ENCODE measurements at regions not wholly inside any gene's neighbourhood (a gene's known extent, or its start where the extent isn't known, plus 50 kb on each side); places are given as distances from the start of the nearest gene placed in this dataset.

- H3K9me3 ChIP-seq (ENCODE audit: control insufficient read depth in 4 of 4, low read length in 3 of 4) = no peaks in the 10 kb centered on the region
- no peak overlapping the region for H3K9ac ChIP-seq (ENCODE audit: low read depth in 1 of 2, low read length in 2 of 2)
- H3K4me3 ChIP-seq (ENCODE audit: low read depth in 1 of 3, low read length in 3 of 3) = no peak overlapping the region
- H3K4me1 ChIP-seq (ENCODE audit: control insufficient read depth in 4 of 4, insufficient read depth in 4 of 4, low read length in 3 of 4) = no peaks in the 10 kb centered on the region
- whole genome bisulfite sequencing = 48% methylated on average over 5 of the region's 5 CpGs
- no peaks in the 10 kb centered on the region for H3K27me3 ChIP-seq (ENCODE audit: control insufficient read depth in 4 of 4, insufficient read depth in 4 of 4, low read length in 3 of 4)
- H3K36me3 ChIP-seq (ENCODE audit: control insufficient read depth in 4 of 4, insufficient read depth in 3 of 4, low read depth in 1 of 4, low read length in 3 of 4) = no peaks in the 10 kb centered on the region
- no peak overlapping the region for H3K27ac ChIP-seq (ENCODE audit: low read depth in 1 of 2, low read length in 2 of 2)
- DNase-seq (ENCODE audit: low spot score) = no peak
- TF ChIP-seq JUND (IDR thresholded peaks at IDR 0.05) (peak in 1 of 2 donors; percentile 51), MAX (IDR thresholded peaks at IDR 0.05) (no peak)
These were observed 409.9 kb upstream of the MARCKS start for GRCh38 chr6:113447088-113447831.

GRCh38 chr6:113449051-113449450, 408.1 kb upstream of the MARCKS start:
- Histone ChIP-seq H3K4me1 (ENCODE audit: control insufficient read depth in 4 of 4, insufficient read depth in 4 of 4, low read length in 3 of 4) (no peaks in the 10 kb centered on the region), H3K4me3 (ENCODE audit: low read depth in 1 of 3, low read length in 3 of 3) (no peak overlapping the region), H3K9me3 (ENCODE audit: control insufficient read depth in 4 of 4, low read length in 3 of 4) (no peaks in the 10 kb centered on the region), H3K36me3 (ENCODE audit: control insufficient read depth in 4 of 4, insufficient read depth in 3 of 4, low read depth in 1 of 4, low read length in 3 of 4) (no peaks in the 10 kb centered on the region), H3K27me3 (ENCODE audit: control insufficient read depth in 4 of 4, insufficient read depth in 4 of 4, low read length in 3 of 4) (no peaks in the 10 kb centered on the region), H3K27ac (ENCODE audit: low read depth in 1 of 2, low read length in 2 of 2) (no peak overlapping the region), H3K9ac (ENCODE audit: low read depth in 1 of 2, low read length in 2 of 2) (no peak overlapping the region)
- DNase-seq (ENCODE audit: low spot score) = no peak
- TF ChIP-seq HNF4G (IDR thresholded peaks at IDR 0.05) (no peak), ZBTB33 (IDR thresholded peaks at IDR 0.05) (no peak), MAX (IDR thresholded peaks at IDR 0.05) (no peak), YY1 (IDR thresholded peaks at IDR 0.05) (no peak), RXRA (IDR thresholded peaks at IDR 0.05) (no peak), HNF4A (conservative IDR thresholded peaks at IDR 0.05) (no peak), SP1 (IDR thresholded peaks at IDR 0.05) (no peak)

- Histone ChIP-seq H3K36me3 (ENCODE audit: control insufficient read depth in 4 of 4, insufficient read depth in 3 of 4, low read depth in 1 of 4, low read length in 3 of 4) (no peaks in the 10 kb centered on the region), H3K4me1 (ENCODE audit: control insufficient read depth in 4 of 4, insufficient read depth in 4 of 4, low read length in 3 of 4) (no peaks in the 10 kb centered on the region), H3K9ac (ENCODE audit: low read depth in 1 of 2, low read length in 2 of 2) (no peak overlapping the region), H3K9me3 (ENCODE audit: control insufficient read depth in 4 of 4, low read length in 3 of 4) (no peaks in the 10 kb centered on the region), H3K4me3 (ENCODE audit: low read depth in 1 of 3, low read length in 3 of 3) (no peak overlapping the region), H3K27me3 (ENCODE audit: control insufficient read depth in 4 of 4, insufficient read depth in 4 of 4, low read length in 3 of 4) (no peaks in the 10 kb centered on the region), H3K27ac (ENCODE audit: low read depth in 1 of 2, low read length in 2 of 2) (no peak overlapping the region)
- WGBS = 61% methylated on average over 1 of the region's 1 CpG
- DNase-seq (ENCODE audit: low spot score) = no peak
- TF ChIP-seq ZBTB33 (IDR thresholded peaks at IDR 0.05) (no peak), MAX (IDR thresholded peaks at IDR 0.05) (no peak), HNF4A (conservative IDR thresholded peaks at IDR 0.05) (no peak), RXRA (IDR thresholded peaks at IDR 0.05) (peak in 1 of 2 donors; percentile 39), SP1 (IDR thresholded peaks at IDR 0.05) (peak; percentile 12), RAD21 (IDR thresholded peaks at IDR 0.05) (peak in 1 of 2 donors; percentile 29), FOXA2 (IDR thresholded peaks at IDR 0.05) (no peak), HNF4G (IDR thresholded peaks at IDR 0.05) (no peak), YY1 (IDR thresholded peaks at IDR 0.05) (no peak), NR2F2 (IDR thresholded peaks at IDR 0.05) (peak; percentile 76), ATF3 (IDR thresholded peaks at IDR 0.05) (no peak), GABPA (IDR thresholded peaks at IDR 0.05 in 1 of 2, conservative IDR thresholded peaks at IDR 0.05 in 1 of 2) (no peak), REST (IDR thresholded peaks at IDR 0.05) (no peak), EGR1 (IDR thresholded peaks at IDR 0.05; ENCODE audit: low read depth in 2 of 2) (no peak), FOXA1 (IDR thresholded peaks at IDR 0.05) (no peak), TAF1 (conservative IDR thresholded peaks at IDR 0.05) (no peak)
These were observed 407.1 kb upstream of the MARCKS start for GRCh38 chr6:113450061-113450465.
